ENCODE measurements at regions not wholly inside any gene's neighbourhood (a gene's known extent, or its start where the extent isn't known, plus 50 kb on each side); places are given as distances from the start of the nearest gene placed in this dataset.

DNA sequence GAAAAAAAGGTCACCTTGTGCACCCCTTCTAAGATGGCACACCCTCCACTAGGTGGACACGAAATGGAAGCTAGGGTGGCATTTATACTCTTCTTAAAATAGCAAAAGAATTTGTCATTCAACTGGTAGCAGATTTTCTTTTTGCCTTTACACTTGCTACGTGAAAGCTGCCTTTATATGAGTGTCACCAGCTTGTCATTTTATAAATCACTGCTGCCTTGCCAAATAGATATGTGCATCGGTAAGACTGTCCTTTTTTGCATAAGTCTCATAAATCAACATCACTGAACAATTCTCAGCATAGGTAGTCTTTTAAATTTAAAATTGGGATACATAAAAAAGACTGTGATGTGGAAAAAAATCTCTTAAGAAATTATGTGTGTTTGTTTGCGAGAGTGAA lies 764.1 kb downstream of the TDRD15 start (continued):
- TF ChIP-seq DNMT3B (CRISPR knock-in tag; conservative IDR thresholded peaks at IDR 0.05) (no peak), ATF6 (CRISPR knock-in tag; conservative IDR thresholded peaks at IDR 0.05) (no peak), GPBP1L1 (CRISPR knock-in tag; IDR thresholded peaks at IDR 0.05) (no peak), GATAD2A (CRISPR knock-in tag; IDR thresholded peaks at IDR 0.05) (no peak)
- TF ChIP-seq, protein P1, sequence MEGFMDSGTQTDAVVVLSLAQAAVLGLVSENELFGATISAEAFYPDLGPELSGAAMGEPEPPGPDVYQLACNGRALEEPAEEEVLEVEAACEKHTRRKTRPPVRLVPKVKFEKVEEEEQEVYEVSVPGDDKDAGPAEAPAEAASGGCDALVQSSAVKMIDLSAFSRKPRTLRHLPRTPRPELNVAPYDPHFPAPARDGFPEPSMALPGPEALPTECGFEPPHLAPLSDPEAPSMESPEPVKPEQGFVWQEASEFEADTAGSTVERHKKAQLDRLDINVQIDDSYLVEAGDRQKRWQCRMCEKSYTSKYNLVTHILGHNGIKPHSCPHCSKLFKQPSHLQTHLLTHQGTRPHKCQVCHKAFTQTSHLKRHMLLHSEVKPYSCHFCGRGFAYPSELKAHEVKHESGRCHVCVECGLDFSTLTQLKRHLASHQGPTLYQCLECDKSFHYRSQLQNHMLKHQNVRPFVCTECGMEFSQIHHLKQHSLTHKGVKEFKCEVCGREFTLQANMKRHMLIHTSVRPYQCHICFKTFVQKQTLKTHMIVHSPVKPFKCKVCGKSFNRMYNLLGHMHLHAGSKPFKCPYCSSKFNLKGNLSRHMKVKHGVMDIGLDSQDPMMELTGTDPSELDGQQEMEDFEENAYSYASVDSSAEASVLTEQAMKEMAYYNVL (CRISPR knock-in tag; IDR thresholded peaks at IDR 0.05; ENCODE audit: borderline replicate concordance), result no peak

GRCh38 chr2:21890041-21890440 lies 766.3 kb downstream of the TDRD15 start:
- Histone ChIP-seq H2AFZ (ENCODE audit: low read length) (no peak overlapping the region), H3K4me1 (ENCODE audit: insufficient read depth, low read length) (no peaks in the 10 kb centered on the region), H3K4me3 (replicated peaks in 1 of 3; ENCODE audit: insufficient read depth in 1 of 3, low read depth in 2 of 3, low read length in 3 of 3) (no peak overlapping the region), H3K9me3 (ENCODE audit: low read length) (peaks cover 13% of the 10 kb centered on the region; the same call in 1 of the 2 replicates), H3K27ac (ENCODE audit: extremely low read length, insufficient read depth, low read length) (no peak overlapping the region), H3K36me3 (replicated peaks in 1 of 2; ENCODE audit: control insufficient read depth in 1 of 2, insufficient read depth in 2 of 2, low read length in 2 of 2) (no peaks in the 10 kb centered on the region), H3K9ac (ENCODE audit: insufficient read depth, low read depth, low read length) (no peak overlapping the region), H4K20me1 (ENCODE audit: insufficient read depth, low read length) (no peaks in the 10 kb centered on the region), H3K79me2 (ENCODE audit: insufficient read depth, low read length) (no peaks in the 10 kb centered on the region), H3K27me3 (ENCODE audit: control insufficient read depth in 1 of 2, insufficient read depth in 2 of 2, low read length in 2 of 2) (no peaks in the 10 kb centered on the region; a peak in 2 of 5 replicates), H3K4me2 (ENCODE audit: low read depth, low read length) (no peak overlapping the region)
- ChIA-PET POLR2A (no interaction called here), CTCF (ENCODE audit: low intra/inter-chr PET ratio, low total read pairs) (no interaction called here)
- BruUV-seq (replicated peaks), result no TSS peak
- in situ Hi-C loops (cut with HindIII; ENCODE audit: extremely low pct_ligation_motif_present, low pct_unique_long_range_greater_than_20kb), result no loop called here
- ATAC-seq (peak; percentile 31; the same call in 1 of the 3 replicates), FAIRE-seq (no peak), DNase-seq (ENCODE audit: low spot score) (peak; percentile 11)
- intact Hi-C loops (cut with micrococcal nuclease; ENCODE audit: unreplicated experiment), result no loop called here
- WGBS (ENCODE audit: low lambda C conversion rate), result 19% methylated on average over 7 of the region's 7 CpGs
- TF ChIP-seq BHLHE40 (IDR thresholded peaks at IDR 0.05; ENCODE audit: low read length) (0 out of 2 replicates have a peak, but pooled peaks have one; percentile 35), ZNF558 (CRISPR knock-in tag; IDR thresholded peaks at IDR 0.05; ENCODE audit: borderline replicate concordance) (no peak), ZFP36L1 (CRISPR knock-in tag; IDR thresholded peaks at IDR 0.05) (no peak), PPARG (CRISPR knock-in tag; conservative IDR thresholded peaks at IDR 0.05) (0 out of 2 replicates have a peak, but pooled peaks have one; percentile 27), TAF1 (CRISPR knock-in tag; IDR thresholded peaks at IDR 0.05) (no peak), ZFP62 (CRISPR knock-in tag; IDR thresholded peaks at IDR 0.05) (no peak)

All from HepG2 (cell line).